ENCODE measurements at regions not wholly inside any gene's neighbourhood (a gene's known extent, or its start where the extent isn't known, plus 50 kb on each side); places are given as distances from the start of the nearest gene placed in this dataset.

DNA sequence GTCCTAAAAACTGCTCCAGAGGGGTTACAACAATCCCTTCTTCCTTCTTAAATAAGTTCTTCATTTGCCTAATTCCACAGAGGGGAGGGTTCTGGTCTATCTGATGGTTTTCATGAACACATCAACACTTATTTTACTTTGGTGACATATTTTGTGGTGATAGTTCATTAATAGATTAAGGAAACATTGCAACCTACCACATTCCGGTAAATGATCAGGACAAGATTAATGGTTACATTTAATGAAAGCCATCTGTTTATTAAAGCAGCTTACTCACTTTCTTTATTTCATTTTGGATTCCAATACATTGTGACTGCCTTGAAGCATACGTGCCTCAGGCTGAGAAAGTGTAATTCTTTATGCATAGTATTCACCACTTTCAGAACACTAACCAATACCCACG, 101.0 kb downstream of the SKIDA1 start:
- TF ChIP-seq, protein P1, sequence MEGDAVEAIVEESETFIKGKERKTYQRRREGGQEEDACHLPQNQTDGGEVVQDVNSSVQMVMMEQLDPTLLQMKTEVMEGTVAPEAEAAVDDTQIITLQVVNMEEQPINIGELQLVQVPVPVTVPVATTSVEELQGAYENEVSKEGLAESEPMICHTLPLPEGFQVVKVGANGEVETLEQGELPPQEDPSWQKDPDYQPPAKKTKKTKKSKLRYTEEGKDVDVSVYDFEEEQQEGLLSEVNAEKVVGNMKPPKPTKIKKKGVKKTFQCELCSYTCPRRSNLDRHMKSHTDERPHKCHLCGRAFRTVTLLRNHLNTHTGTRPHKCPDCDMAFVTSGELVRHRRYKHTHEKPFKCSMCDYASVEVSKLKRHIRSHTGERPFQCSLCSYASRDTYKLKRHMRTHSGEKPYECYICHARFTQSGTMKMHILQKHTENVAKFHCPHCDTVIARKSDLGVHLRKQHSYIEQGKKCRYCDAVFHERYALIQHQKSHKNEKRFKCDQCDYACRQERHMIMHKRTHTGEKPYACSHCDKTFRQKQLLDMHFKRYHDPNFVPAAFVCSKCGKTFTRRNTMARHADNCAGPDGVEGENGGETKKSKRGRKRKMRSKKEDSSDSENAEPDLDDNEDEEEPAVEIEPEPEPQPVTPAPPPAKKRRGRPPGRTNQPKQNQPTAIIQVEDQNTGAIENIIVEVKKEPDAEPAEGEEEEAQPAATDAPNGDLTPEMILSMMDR (optimal IDR thresholded peaks at IDR 0.05 in 1 of 3, IDR thresholded peaks at IDR 0.05 in 1 of 3, conservative IDR thresholded peaks at IDR 0.05 in 1 of 3; ENCODE audit: extremely low read depth in 1 of 3, insufficient read depth in 2 of 3, low read length in 3 of 3): no peak
- no peak for TF ChIP-seq EZH2 (IDR thresholded peaks at IDR 0.05; ENCODE audit: low read length)
- H3K4me3 ChIP-seq (ENCODE audit: control insufficient read depth in 2 of 3, extremely low read depth in 1 of 3, insufficient read depth in 2 of 3, low read depth in 1 of 3, low read length in 3 of 3): no peak overlapping the region
- H3K4me1 ChIP-seq (ENCODE audit: control insufficient read depth, extremely low read depth, insufficient read depth, low read length): peaks cover 7% of the 10 kb centered on the region
- H3K36me3 ChIP-seq (ENCODE audit: control insufficient read depth in 2 of 2, extremely low read depth in 1 of 2, insufficient read depth in 2 of 2, low read length in 2 of 2): no peaks in the 10 kb centered on the region
- H3K9ac ChIP-seq (ENCODE audit: control insufficient read depth, extremely low read depth, insufficient read depth, low read length): no peak overlapping the region
- dilution Hi-C loops (cut with MboI; ENCODE audit: extremely low pct_ligation_motif_present, low sequenced_read_pairs): no loop called here
- H4K20me1 ChIP-seq (ENCODE audit: control insufficient read depth, extremely low read depth, insufficient read depth, low read length): no peaks in the 10 kb centered on the region
- H3K9me3 ChIP-seq (ENCODE audit: control insufficient read depth, low read depth, low read length): peaks cover 1% of the 10 kb centered on the region
- no peaks in the 10 kb centered on the region for H3K27me3 ChIP-seq (ENCODE audit: control insufficient read depth, extremely low read depth, insufficient read depth, low read length)
- no peak overlapping the region for H3K27ac ChIP-seq (ENCODE audit: control insufficient read depth, insufficient read depth, low read length)
- no peaks in the 10 kb centered on the region for H3K9me1 ChIP-seq (ENCODE audit: control insufficient read depth, extremely low read depth, insufficient read depth, low read length)
- H2AFZ ChIP-seq (ENCODE audit: control insufficient read depth, low read length): peak overlapping the region; percentile 10
- DNase-seq (ENCODE audit: low read depth, low spot score): no peak
- no peak overlapping the region for H3K4me2 ChIP-seq (ENCODE audit: control insufficient read depth, extremely low read depth, insufficient read depth, low read depth, low read length)
- FAIRE-seq: no peak
- H3K79me2 ChIP-seq (ENCODE audit: control insufficient read depth, insufficient read depth, low read length): no peaks in the 10 kb centered on the region

DNA sequence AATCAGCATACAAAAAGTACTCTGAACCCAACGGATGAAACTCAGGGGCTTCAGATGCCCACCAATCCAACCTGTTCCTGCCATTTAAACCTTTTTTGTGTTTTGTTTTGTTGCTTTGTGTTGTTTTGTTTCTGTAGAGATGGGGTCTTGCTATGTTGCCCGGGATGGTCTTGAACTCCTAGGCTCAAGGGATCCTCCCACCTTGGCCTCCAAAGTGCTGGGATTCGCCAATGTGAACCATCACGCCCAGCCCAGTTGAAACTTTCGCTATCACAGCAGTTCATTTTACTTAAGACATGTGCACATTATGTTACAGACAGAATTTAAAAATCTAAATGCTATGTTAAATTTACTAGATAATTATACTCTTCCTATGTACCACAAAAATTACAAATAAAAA, 101.6 kb downstream of the SKIDA1 start:
- Histone ChIP-seq H3K27me3 (ENCODE audit: control insufficient read depth, extremely low read depth, insufficient read depth, low read length) (no peaks in the 10 kb centered on the region), H3K36me3 (ENCODE audit: control insufficient read depth in 2 of 2, extremely low read depth in 1 of 2, insufficient read depth in 2 of 2, low read length in 2 of 2) (no peaks in the 10 kb centered on the region), H3K4me2 (ENCODE audit: control insufficient read depth, extremely low read depth, insufficient read depth, low read depth, low read length) (no peak overlapping the region), H2AFZ (ENCODE audit: control insufficient read depth, low read length) (no peak overlapping the region), H3K4me1 (ENCODE audit: control insufficient read depth, extremely low read depth, insufficient read depth, low read length) (peaks cover 10% of the 10 kb centered on the region), H3K79me2 (ENCODE audit: control insufficient read depth, insufficient read depth, low read length) (no peaks in the 10 kb centered on the region), H3K27ac (ENCODE audit: control insufficient read depth, insufficient read depth, low read length) (no peak overlapping the region), H3K9me3 (ENCODE audit: control insufficient read depth, low read depth, low read length) (peaks cover 1% of the 10 kb centered on the region), H3K9ac (ENCODE audit: control insufficient read depth, extremely low read depth, insufficient read depth, low read length) (no peak overlapping the region), H3K9me1 (ENCODE audit: control insufficient read depth, extremely low read depth, insufficient read depth, low read length) (no peaks in the 10 kb centered on the region), H4K20me1 (ENCODE audit: control insufficient read depth, extremely low read depth, insufficient read depth, low read length) (no peaks in the 10 kb centered on the region), H3K4me3 (ENCODE audit: control insufficient read depth in 2 of 3, extremely low read depth in 1 of 3, insufficient read depth in 2 of 3, low read depth in 1 of 3, low read length in 3 of 3) (no peak overlapping the region)
- DNase-seq (ENCODE audit: low read depth, low spot score): no peak
- no peak for FAIRE-seq
- TF ChIP-seq, protein P1 (optimal IDR thresholded peaks at IDR 0.05 in 1 of 3, IDR thresholded peaks at IDR 0.05 in 1 of 3, conservative IDR thresholded peaks at IDR 0.05 in 1 of 3; ENCODE audit: extremely low read depth in 1 of 3, insufficient read depth in 2 of 3, low read length in 3 of 3): no peak
- TF ChIP-seq EZH2 (IDR thresholded peaks at IDR 0.05; ENCODE audit: low read length): no peak
- dilution Hi-C loops (cut with MboI; ENCODE audit: extremely low pct_ligation_motif_present, low sequenced_read_pairs): no loop called here

Data from keratinocyte (primary cell).